ENCODE measurements at regions not wholly inside any gene's neighbourhood (a gene's known extent, or its start where the extent isn't known, plus 50 kb on each side); places are given as distances from the start of the nearest gene placed in this dataset.

DNA sequence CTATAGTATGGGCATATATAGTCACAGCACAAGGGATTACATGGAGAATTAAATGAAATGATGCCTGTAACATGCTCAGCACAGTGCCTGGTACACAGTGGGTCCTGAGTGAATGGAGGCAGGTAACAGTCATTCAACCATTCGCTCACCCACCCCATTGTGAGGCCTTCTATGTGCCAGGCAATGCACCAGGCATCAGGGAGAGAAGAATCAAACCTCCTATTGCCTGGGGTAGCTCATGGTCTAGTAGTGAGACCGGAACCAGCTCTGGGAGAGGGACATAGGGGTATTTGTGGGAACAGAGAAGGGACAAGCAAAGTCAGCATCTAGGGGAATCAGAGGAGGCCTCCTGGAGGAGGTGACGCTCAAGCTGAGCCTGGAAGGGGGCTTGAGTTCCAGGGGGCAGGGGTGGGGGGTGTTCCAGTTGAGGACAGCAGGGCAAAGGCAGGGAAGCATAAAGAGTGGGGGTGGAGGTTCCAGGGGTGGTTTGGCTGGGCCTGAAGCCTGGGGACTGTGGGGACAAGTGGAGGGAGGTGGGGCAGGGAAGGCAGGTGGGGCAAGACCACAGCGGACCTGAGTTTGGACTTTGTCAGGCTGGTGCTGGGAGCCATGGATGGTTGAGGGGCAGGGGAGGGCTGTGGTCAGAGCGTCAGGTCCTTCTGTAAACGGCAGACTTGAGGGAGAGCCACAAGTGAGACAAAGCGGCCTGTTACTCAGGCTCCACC, 591.6 kb downstream of the PTPRU start:
- DNase-seq, result no peak

GRCh38 chr1:29827237-29827750, 591.0 kb downstream of the PTPRU start:
- DNase-seq, result no peak

DNA sequence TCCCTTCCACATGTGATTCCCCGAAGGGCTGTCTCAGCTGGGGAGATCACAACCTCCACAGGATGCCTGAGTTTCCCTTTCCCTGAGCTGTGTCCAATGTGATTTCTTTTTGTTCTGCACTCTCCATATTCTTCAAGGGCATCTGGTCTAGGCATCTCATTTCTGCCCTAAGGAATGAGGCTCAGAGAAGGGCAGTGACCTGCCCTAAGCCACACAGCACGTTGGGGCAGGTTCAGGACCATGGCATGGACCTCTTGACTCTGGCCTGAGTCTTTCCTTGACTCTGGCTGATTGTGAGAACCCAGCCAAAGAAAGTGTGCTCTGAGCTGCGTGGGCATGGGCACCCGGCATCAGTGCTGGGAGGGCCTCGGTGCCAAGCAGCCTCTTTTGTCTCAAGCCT, 590.3 kb downstream of the PTPRU start:
- no peak for DNase-seq

GRCh38 chr1:29825941-29826415, 589.7 kb downstream of the PTPRU start:
- no peak for DNase-seq

GRCh38 chr1:29825274-29825940, 589.1 kb downstream of the PTPRU start:
- no peak for DNase-seq

GRCh38 chr1:29824511-29825273, 588.4 kb downstream of the PTPRU start:
- no peak for DNase-seq

GRCh38 chr1:29824025-29824424, 587.7 kb downstream of the PTPRU start:
- no peak for DNase-seq

DNA sequence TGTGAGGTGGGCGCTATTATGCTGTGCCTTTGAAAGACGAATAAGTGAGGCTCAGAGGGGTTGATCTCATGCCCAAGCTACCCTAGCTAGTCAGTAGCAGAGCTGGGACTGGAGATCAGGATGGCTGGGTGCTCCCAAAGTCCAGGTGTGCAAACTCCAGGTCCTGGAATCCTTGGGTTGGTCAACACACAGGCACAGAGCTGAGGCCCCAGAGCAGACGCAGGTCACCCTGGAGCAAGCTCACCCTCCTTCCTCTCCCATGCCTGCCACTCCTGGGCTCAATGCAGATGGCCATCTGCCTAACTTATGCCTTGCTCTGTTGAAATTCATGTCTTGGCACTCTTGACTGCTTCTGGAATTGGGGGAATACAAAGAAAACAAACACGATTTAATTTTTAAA, 587.2 kb downstream of the PTPRU start:
- DNase-seq, result no peak

DNA sequence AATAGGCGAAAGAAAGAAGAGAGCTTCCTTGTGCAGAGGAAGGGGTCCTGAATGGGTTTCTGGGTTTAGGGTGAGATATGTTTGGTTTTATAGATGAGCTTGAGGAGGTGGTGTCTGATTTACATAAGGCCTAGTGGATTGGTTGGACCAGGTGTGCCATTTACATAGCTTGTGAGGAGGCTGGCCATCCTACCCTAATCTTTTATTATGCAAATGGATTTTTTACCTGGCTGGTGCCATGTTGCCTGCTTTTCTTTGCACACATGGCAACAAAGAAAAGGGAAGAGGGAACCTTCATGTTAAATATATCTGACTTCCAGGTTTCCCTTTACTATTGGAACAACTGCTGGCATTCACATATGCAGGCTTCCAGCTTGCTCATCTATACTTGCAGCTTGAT, 585.3 kb downstream of the PTPRU start:
- no peak for DNase-seq

GRCh38 chr1:29820401-29820800, 584.1 kb downstream of the PTPRU start:
- no peak for DNase-seq

DNA sequence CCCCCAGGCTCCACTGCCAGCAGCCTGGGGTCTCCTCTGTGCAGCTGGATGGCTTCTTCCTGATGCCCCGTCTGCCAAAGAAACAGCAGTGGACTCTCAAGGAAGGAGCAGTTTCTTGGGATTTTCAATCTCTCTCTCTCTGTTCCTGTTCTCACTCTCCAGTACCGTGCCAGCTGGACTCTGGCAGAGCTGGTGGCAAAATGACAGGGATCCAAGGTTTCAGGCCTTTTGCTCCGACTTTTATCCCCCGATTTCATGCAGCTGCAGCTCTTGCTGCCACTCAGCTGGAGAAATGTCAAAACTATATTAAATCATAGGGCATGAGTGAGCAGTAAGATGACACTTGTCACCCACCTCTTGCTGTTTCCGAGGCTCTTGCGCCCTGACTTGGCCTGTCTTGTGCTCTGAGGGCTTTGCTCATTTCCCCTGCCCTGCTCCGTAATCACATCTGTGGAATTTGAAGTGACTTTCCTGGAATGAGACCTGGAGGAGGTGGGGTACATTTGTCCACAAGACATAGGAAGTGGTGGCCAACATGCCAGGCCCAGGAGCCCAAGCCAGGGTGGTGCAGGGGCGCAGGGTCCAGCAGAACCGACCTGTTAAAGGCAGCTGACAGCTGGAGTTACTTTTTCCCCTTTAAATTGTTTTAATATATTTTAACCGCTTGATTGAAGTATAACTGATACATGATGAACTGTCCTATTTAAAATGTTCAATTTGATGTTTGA, 576.2 kb downstream of the PTPRU start:
- DNase-seq, result no peak

- DNase-seq, result no peak
Measured at GRCh38 chr1:29811727-29812407, 575.5 kb downstream of the PTPRU start.

GRCh38 chr1:29811247-29811646, 574.9 kb downstream of the PTPRU start:
- no peak for DNase-seq

- no peak for DNase-seq
Measured at GRCh38 chr1:29810121-29811120, 574.1 kb downstream of the PTPRU start.

DNA sequence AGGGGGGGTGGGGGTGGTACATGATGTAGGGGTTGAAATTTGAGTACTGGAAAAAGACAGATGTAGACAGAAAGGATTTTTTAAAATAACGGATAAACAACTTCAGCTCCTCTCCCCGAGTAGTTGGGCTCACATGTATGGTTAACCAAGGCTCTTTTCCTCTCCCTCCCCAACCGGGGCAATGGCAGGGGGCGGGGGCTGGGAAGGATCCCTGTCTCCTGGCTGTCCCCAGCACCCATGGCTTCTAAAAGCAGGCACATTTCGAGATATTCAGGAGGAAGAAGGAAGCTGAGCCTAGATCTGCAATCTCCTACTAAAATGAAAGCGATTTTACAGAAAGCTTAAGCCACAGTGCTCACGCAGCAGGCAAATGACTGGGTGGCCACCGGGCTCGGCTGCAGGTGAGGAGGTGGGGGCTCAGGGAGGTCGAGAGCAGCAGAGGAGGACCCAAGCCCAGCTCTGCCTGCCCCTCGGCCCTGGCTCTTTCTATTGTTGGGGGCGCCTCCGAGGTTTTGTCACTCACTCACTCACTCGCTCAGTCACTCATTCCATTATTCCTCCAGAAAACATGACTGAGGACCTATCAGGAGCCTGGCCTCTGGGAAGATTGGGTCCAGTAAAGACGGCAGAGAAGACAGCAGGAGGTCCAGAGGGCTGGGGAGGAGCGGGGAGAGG, 573.3 kb downstream of the PTPRU start:
- no peak for DNase-seq

DNA sequence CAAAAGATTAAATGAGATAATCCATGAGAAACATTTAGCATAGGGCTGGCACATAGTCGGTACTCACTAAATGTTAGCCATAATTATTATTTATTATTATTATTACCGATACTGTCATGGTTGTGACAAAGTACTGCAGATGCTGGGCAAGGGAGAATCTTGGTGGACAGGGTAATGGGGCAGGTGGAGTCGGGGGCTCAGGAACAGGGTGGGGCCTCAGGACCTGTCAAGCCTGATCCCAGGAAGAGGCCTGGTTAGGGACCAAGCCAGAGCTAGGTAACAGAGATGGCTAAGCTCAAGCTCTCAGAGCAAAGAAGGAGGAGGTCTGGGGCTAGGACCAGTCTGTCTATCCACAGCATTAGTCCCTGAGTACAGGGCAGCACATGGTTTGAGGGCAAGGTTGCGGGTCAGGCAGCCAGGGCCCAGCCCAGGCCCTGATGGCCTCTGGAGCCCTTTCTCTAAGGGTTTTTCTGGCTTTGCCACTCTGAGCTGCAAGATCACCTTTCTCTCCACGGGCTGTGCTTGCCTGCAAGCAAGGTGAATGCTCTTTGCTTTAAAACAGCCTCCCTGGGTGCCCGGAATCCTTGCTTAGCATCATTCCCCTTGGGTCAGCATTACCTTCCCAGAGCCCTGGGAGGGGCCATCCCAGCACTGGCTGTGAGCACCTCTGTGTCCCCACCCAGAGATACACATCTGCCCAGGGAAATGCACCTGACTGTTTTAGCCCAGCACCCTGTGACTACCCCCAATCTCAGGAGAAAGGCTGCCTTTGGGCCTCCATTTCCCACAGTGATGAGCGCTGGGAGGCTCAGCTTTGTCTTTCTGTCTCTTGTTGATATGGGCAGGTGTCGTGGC, 572.0 kb downstream of the PTPRU start:
- no peak for DNase-seq

DNA sequence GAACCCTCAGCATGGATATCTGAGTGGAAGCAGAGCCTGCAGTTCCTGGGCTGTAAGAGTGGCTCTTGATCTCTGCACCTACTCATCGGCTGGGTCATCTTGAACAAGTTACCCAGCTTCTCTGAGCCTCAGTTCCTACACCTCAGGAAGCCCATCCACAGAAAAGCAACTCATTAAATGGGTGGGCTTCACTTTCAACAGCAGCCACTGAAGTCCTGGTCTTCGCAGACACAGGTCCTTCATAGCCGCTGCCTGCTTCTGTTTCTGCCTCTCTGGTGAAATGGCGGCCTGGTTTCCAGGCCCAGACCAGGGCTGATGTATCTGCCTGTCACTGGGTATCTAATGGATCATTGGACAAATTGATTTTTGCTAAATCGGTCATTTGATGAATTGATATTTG, 571.4 kb downstream of the PTPRU start:
- DNase-seq, result no peak

- no peak for DNase-seq
Measured at GRCh38 chr1:29806646-29807319, 570.5 kb downstream of the PTPRU start.

- no peak for DNase-seq
Measured at GRCh38 chr1:29805896-29806160, 569.5 kb downstream of the PTPRU start.
